HG03565 (cell line): ENCODE measurements at regions not wholly inside any gene's neighbourhood (a gene's known extent, or its start where the extent isn't known, plus 50 kb on each side); places are given as distances from the start of the nearest gene placed in this dataset.
A peak's percentile ranks its signal among the peaks of the same experiment; 100 is the strongest.

Source experiments
- ATAC-seq: cut with Tn5 transposase; IDR thresholded peaks from one replicate; pipeline ENCODE4 v1.9.1; 2021; ENCODE audit warnings: mild to moderate bottlenecking, moderate library complexity; ENCODE audit not compliant: unreplicated experiment

DNA sequence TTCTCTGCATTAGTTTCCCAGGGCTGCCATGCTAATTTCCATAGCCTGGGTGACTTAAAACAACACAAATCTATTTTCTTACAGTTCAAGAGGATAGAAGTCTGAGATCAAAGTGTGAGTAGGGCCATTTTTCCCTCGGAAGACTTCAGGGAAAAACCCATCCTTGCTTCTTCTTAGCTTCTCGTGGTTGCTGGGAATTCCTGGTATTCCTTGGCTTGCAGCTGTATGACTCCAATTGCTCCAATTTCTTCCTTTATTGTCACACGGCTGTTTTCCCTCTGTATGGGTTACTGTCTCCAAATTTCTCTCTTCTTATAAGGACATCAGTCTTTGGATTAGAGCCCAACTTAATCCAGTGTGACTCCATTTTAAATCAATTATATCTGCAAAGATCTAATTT, 128.4 kb upstream of the JAG1 start:
- no peak for ATAC-seq

DNA sequence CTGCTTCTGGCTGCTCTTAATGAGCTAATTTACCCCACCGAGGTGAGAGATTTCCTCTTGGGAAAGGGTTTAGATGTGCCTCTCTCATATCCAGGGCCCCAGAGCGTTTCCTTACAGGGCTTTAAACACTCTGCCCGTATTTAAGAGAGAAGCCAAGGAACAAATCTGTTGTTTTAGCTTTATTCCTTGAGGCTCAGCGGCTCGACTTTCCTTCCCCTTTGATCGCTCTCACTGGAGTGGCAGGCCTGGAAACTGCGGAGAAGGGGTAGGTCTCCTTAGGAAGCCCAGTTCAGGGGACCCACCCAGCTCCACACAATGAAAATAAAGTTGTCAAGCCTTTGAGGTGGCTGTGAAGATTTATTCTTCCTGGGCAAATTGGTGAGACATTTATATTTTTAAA, 132.0 kb upstream of the JAG1 start:
- no peak for ATAC-seq

GRCh38 chr20:10806539-10806938, 132.7 kb upstream of the JAG1 start:
- ATAC-seq = no peak

- ATAC-seq = no peak
Observed at GRCh38 chr20:10807013-10807412, 133.2 kb upstream of the JAG1 start.

- ATAC-seq = no peak
Observed at GRCh38 chr20:10812759-10813327, 139.0 kb upstream of the JAG1 start.

DNA sequence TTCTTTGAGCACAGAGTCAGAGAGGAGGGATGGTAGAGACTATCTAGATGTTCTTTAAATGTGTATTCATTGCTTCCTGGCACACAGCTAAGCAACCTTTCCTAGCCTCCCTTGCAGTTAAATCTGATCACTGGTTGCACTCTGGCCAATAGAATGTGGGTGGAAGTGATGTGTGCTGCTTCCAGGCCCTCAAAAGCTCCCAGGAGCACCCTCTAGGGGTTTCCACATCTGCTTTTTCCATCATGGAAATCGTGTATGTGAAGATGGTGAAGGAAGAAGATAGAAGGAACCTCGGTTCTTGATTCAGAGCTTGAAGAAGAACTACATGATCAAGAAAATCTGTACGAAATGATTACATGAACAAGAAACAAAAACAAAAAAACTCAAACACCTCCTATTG, 149.8 kb upstream of the JAG1 start:
- no peak for ATAC-seq

GRCh38 chr20:10824750-10825500, 151.1 kb upstream of the JAG1 start:
- ATAC-seq = no peak

- no peak for ATAC-seq
Observed at GRCh38 chr20:10826111-10826510, 152.3 kb upstream of the JAG1 start.

GRCh38 chr20:10828180-10828579, 154.4 kb upstream of the JAG1 start:
- no peak for ATAC-seq

DNA sequence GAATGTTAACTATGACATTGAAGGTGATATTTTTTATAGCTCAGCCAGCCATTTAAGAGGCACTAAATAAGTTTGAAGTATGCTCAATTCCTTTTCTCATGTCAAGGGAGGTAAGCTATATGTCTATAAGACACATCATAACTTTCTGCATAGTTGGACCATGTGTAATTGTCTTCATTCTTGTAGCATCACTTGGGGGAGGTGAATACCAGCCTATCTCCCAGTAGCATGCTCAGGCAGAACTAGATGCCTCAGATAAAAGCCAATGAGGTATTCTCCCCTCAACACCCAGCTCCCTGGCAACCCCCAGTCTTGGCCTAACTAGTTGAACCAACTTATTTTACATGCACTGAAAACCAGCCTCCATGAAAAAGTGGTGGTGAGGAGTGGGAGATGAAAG, 158.3 kb upstream of the JAG1 start:
- no peak for ATAC-seq

DNA sequence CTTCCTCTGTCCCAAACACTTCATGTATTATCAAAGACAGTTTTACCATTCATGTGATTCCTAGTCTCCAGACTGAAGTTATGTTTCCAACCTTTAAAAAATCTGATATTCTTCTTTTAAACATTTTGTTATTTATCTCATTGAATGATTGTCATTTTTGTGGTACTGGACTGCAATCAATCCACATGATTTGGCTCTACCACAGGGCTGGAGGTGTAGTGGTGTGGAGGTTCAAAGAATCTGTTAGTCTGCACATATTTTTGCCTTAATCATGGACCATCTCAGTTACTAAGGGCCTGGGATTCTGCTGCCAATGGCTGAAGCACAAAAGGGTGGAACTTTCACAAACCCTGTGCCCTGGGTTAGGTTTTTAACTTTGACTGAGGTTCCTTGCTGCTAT, 164.1 kb upstream of the JAG1 start:
- ATAC-seq = no peak

DNA sequence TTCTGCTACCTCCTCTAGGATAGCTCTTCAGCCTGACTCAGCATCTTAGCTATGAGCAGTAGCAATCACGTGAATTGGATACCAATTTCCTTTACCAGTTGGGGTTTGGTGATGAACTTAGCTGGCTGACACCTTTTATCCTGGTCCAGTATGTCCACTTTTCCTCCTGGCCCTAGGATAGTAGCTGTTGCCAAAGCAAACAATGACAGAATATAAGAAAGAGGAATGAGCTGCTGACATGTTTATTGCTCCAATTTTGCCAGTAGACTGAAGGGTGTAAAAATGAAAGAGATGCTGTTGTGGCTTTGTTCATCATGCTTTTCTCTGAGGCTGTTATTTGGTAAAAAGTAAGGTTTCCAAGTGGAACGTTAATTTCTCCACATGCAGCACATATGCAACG, 168.3 kb upstream of the JAG1 start:
- no peak for ATAC-seq

DNA sequence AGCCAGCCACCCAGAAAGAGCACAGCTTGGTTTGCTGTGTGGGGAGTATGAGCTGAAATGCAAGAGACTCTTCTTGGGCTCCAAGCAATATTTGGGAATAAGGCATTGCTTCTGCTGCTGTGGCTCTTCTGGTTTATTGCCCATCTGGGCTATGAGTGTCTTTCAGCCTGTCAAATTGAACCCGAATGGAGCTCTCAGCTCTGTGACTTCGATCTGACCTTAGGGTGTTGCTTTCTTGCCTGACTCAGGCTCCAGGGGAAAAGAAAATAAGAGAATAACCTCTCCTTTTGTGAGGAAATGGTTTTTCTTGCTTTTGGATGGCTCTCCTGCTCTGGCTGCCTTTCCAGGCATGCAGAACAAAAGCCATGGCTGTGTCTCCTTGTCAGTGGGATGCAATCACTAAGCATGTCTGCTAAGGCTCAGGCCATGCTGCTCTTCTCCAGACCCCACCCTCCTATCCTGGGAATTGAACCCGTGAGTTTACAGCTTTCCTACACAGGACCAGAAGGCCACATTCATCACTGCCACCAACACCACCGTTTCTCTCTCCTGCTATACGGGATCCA, 169.4 kb upstream of the JAG1 start:
- no peak for ATAC-seq

GRCh38 chr20:10846766-10847165, 173.0 kb upstream of the JAG1 start:
- ATAC-seq = no peak

DNA sequence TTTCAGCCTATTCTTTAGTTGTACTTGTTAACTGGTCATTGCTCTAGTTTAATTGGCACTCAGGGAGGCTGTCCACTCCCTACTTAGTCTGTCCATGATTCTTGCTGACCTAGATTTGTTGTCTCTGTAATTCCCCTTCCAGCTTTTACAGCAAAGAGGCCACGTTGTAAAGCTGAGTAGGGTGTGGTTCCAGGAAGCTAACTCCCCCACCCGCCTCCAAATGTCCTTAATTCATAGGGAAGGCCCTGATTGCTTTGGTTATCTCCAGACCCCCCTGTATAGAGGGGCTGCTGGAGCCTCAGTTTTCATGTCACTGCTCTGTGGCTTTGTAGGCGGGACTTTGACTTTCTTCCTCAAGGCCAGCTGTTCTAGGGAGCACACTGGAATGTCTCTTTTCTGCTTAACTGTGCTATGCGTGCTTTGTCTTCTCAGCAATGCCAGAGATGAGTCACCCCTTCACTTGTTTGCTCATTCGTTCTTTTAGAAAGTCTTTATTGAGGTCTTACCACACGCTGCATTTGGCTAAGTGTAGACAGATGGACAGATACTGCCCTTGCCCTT, 175.1 kb upstream of the JAG1 start:
- ATAC-seq = peak; percentile 65

GRCh38 chr20:10853176-10853575, 179.4 kb upstream of the JAG1 start:
- no peak for ATAC-seq

GRCh38 chr20:10853731-10854130, 179.9 kb upstream of the JAG1 start:
- no peak for ATAC-seq

GRCh38 chr20:10854976-10855375, 181.2 kb upstream of the JAG1 start:
- no peak for ATAC-seq

GRCh38 chr20:10855778-10856177, 182.0 kb upstream of the JAG1 start:
- ATAC-seq = no peak

DNA sequence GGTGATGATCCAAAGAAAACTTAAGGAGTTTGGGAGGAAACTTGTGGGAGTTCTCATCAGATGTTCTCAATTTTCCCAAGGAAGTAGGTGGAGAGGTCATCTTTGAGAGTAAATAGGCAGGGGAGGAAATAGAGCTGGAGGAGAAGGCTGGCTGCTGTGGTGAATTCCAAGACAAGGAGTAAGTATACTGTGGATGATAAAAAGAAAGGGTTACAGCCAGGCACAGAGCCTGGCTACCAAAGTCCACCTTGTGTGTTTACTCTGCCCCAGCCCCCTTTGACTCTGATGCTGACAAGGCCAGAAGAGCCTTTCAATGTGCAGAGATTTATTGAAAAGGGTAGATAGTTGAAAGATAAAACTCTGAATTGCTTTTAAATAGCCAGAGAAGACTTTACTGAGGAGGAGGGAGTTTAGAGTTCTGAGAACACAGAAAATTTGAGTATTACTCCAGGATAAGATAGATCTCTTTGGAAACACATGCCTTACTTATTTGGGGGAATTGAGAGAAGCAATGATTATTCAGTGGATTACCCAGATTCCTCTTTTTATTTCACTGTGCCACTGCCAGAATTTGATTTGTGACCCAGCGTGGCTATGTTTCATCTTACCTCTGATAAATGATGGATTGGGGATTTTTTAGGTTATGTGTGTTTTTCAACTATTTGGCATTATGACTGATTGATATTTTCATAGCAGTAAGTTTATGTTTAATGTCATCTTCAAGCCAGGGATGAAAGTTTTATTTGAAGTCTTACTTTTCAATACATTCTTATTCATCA, 182.6 kb upstream of the JAG1 start:
- ATAC-seq = no peak

- ATAC-seq = no peak
Observed at GRCh38 chr20:10857352-10858070, 183.7 kb upstream of the JAG1 start.
